GM23338 (cell line): ENCODE measurements at regions not wholly inside any gene's neighbourhood (a gene's known extent, or its start where the extent isn't known, plus 50 kb on each side); places are given as distances from the start of the nearest gene placed in this dataset.

Experiments
- ATAC-seq: fragments of 200-7000 bp; cut with Tn5 transposase; 3 replicates; pipeline ENCODE4 v1.9.1; 2020
- DNase-seq: peaks from one replicate; pipeline ENCODE4 v3.0.0-alpha.2; 2015; ENCODE audit warnings: low spot score
- H2AFZ ChIP-seq: fragments of 200-600 bp; sonication (generic); 2 replicates; pipeline ENCODE4 v1.8.0; 2016; ENCODE audit warnings: antibody characterized with exemption, mild to moderate bottlenecking, moderate library complexity
- H3F3A ChIP-seq: fragments of 200-600 bp; sonication (generic); replicated peaks from 2 replicates; pipeline ENCODE4 v1.8.0; 2017; ENCODE audit warnings: antibody characterized with exemption, mixed run types, low read depth
- H3K27ac ChIP-seq: fragments of 200-600 bp; sonication (generic); 2 replicates; pipeline ENCODE4 v1.6.1; 2016; ENCODE audit warnings: low read depth
- H3K27me3 ChIP-seq: fragments of 200-600 bp; sonication (generic); 2 replicates; pipeline ENCODE4 v1.8.0; 2016; ENCODE audit warnings: mild to moderate bottlenecking, mixed run types, moderate library complexity; ENCODE audit not compliant: insufficient read depth
- H3K36me3 ChIP-seq: fragments of 200-600 bp; sonication (generic); 2 replicates; pipeline ENCODE4 v1.8.0; 2016; ENCODE audit warnings: mild to moderate bottlenecking; ENCODE audit not compliant: insufficient read depth
- H3K4me1 ChIP-seq: fragments of 200-600 bp; sonication (generic); 2 replicates; pipeline ENCODE4 v1.8.0; 2016; ENCODE audit warnings: mild to moderate bottlenecking, moderate library complexity; ENCODE audit not compliant: insufficient read depth
- H3K4me2 ChIP-seq: fragments of 200-600 bp; sonication (generic); 2 replicates; pipeline ENCODE4 v1.7.1; 2017; ENCODE audit warnings: mixed run types
- H3K4me3 ChIP-seq: fragments of 200-600 bp; sonication (generic); 2 replicates; pipeline ENCODE4 v1.6.1; 2016; ENCODE audit warnings: mixed run types
- H3K79me2 ChIP-seq: fragments of 200-600 bp; sonication (generic); replicated peaks from 2 replicates; pipeline ENCODE4 v1.8.0; 2017; ENCODE audit warnings: mild to moderate bottlenecking; ENCODE audit not compliant: insufficient read depth
- H3K9me2 ChIP-seq: fragments of 200-600 bp; sonication (generic); 2 replicates; pipeline ENCODE4 v1.8.0; 2017; ENCODE audit not compliant: insufficient read depth
- H4K20me1 ChIP-seq: fragments of 200-600 bp; sonication (generic); replicated peaks from 2 replicates; pipeline ENCODE4 v1.8.0; 2017; ENCODE audit warnings: mild to moderate bottlenecking; ENCODE audit not compliant: insufficient read depth
- H3K27ac Mint-ChIP-seq: 2 replicates; pipeline ENCODE4 v1.8.0; 2020; ENCODE audit warnings: inconsistent platforms, mild to moderate bottlenecking, moderate library complexity, mixed read lengths
- H3K27me3 Mint-ChIP-seq: 3 replicates; pipeline ENCODE4 v1.8.0; 2022; ENCODE audit warnings: low read depth, mild to moderate bottlenecking, moderate library complexity, mixed read lengths, inconsistent platforms; ENCODE audit not compliant: insufficient read depth, poor library complexity
- H3K36me3 Mint-ChIP-seq: 3 replicates; pipeline ENCODE4 v1.8.0; 2021; ENCODE audit warnings: low read depth, mild to moderate bottlenecking, inconsistent platforms, moderate library complexity, mixed read lengths
- H3K4me1 Mint-ChIP-seq: 3 replicates; pipeline ENCODE4 v1.8.0; 2020; ENCODE audit warnings: mild to moderate bottlenecking, inconsistent platforms, mixed read lengths
- H3K4me3 Mint-ChIP-seq: 3 replicates; pipeline ENCODE4 v1.8.0; 2021; ENCODE audit warnings: moderate library complexity, mild to moderate bottlenecking, inconsistent platforms, mixed read lengths
- H3K9me3 Mint-ChIP-seq: 3 replicates; pipeline ENCODE4 v1.8.0; 2020; ENCODE audit warnings: moderate library complexity, mild to moderate bottlenecking, inconsistent platforms, mixed read lengths
- CREB1 ChIP-seq: fragments of 250-450 bp; sonication (Bioruptor Pico); IDR thresholded peaks from 2 replicates; pipeline ENCODE4 v1.5.0; 2020; ENCODE audit warnings: low read depth, mild to moderate bottlenecking, moderate library complexity
- EZH2 ChIP-seq: fragments of 200-600 bp; sonication (generic); IDR thresholded peaks from one replicate; pipeline ENCODE4 v1.8.0; 2017; ENCODE audit warnings: antibody characterized with exemption, mild to moderate bottlenecking, low read depth; ENCODE audit not compliant: unreplicated experiment
- EZH2phosphoT487 ChIP-seq: fragments of 200-600 bp; sonication (generic); IDR thresholded peaks from one replicate; pipeline ENCODE4 v1.8.1; 2018; ENCODE audit warnings: antibody characterized with exemption; ENCODE audit not compliant: unreplicated experiment
- JUNB ChIP-seq: IDR thresholded peaks from one replicate; pipeline ENCODE4 v1.6.1; 2016; ENCODE audit warnings: antibody characterized with exemption; ENCODE audit not compliant: unreplicated experiment
- NANOG ChIP-seq: IDR thresholded peaks from 2 replicates; pipeline ENCODE4 v1.6.1; 2016; ENCODE audit warnings: antibody characterized with exemption, borderline replicate concordance
- POLR2AphosphoS5 ChIP-seq: IDR thresholded peaks from 2 replicates; pipeline ENCODE4 v1.6.1; 2016; ENCODE audit warnings: antibody characterized with exemption, low read depth
- STAT1 ChIP-seq: IDR thresholded peaks from one replicate; pipeline ENCODE4 v1.6.1; 2016; ENCODE audit warnings: antibody characterized with exemption; ENCODE audit not compliant: unreplicated experiment
- ZNF114 ChIP-seq: fragments of 250-450 bp; sonication (Bioruptor Pico); IDR thresholded peaks from 2 replicates; pipeline ENCODE4 v1.5.0; 2020; ENCODE audit warnings: mild to moderate bottlenecking, moderate library complexity
- ZNF331 ChIP-seq: fragments of 250-450 bp; sonication (Bioruptor Pico); IDR thresholded peaks from 2 replicates; pipeline ENCODE4 v1.5.0; 2020; ENCODE audit warnings: low read depth, mild to moderate bottlenecking, moderate library complexity
- TF ChIP-seq, protein P1 (sequence below): fragments of 250-450 bp; sonication (Bioruptor Pico); IDR thresholded peaks from 2 replicates; pipeline ENCODE4 v1.5.0; 2020; ENCODE audit warnings: mild to moderate bottlenecking, moderate library complexity

DNA sequence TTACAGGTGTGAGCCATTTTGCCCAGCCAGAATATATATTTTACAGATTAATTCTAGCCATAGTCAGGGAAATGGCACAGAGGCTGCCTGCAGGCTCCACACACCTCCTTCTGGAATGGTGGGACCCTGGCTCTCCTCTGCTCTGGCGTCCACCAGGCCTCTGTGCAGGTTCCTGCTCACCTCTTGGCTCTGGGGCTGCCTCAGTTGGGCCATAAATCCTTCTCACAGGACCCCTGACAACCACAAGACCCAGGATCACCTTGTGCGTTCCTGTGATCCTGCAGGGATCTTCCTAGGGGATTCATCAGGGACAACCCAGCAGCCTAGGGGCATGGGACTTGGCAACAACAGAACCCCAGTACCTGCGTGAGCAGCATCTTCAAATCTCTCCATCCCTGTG is 93.0 kb upstream of the FSTL4 start:
- ATAC-seq (no peak), DNase-seq (no peak)
- no peak for TF ChIP-seq ZNF331 (CRISPR knock-in tag)
- no peak for TF ChIP-seq POLR2AphosphoS5
- TF ChIP-seq, protein P1, sequence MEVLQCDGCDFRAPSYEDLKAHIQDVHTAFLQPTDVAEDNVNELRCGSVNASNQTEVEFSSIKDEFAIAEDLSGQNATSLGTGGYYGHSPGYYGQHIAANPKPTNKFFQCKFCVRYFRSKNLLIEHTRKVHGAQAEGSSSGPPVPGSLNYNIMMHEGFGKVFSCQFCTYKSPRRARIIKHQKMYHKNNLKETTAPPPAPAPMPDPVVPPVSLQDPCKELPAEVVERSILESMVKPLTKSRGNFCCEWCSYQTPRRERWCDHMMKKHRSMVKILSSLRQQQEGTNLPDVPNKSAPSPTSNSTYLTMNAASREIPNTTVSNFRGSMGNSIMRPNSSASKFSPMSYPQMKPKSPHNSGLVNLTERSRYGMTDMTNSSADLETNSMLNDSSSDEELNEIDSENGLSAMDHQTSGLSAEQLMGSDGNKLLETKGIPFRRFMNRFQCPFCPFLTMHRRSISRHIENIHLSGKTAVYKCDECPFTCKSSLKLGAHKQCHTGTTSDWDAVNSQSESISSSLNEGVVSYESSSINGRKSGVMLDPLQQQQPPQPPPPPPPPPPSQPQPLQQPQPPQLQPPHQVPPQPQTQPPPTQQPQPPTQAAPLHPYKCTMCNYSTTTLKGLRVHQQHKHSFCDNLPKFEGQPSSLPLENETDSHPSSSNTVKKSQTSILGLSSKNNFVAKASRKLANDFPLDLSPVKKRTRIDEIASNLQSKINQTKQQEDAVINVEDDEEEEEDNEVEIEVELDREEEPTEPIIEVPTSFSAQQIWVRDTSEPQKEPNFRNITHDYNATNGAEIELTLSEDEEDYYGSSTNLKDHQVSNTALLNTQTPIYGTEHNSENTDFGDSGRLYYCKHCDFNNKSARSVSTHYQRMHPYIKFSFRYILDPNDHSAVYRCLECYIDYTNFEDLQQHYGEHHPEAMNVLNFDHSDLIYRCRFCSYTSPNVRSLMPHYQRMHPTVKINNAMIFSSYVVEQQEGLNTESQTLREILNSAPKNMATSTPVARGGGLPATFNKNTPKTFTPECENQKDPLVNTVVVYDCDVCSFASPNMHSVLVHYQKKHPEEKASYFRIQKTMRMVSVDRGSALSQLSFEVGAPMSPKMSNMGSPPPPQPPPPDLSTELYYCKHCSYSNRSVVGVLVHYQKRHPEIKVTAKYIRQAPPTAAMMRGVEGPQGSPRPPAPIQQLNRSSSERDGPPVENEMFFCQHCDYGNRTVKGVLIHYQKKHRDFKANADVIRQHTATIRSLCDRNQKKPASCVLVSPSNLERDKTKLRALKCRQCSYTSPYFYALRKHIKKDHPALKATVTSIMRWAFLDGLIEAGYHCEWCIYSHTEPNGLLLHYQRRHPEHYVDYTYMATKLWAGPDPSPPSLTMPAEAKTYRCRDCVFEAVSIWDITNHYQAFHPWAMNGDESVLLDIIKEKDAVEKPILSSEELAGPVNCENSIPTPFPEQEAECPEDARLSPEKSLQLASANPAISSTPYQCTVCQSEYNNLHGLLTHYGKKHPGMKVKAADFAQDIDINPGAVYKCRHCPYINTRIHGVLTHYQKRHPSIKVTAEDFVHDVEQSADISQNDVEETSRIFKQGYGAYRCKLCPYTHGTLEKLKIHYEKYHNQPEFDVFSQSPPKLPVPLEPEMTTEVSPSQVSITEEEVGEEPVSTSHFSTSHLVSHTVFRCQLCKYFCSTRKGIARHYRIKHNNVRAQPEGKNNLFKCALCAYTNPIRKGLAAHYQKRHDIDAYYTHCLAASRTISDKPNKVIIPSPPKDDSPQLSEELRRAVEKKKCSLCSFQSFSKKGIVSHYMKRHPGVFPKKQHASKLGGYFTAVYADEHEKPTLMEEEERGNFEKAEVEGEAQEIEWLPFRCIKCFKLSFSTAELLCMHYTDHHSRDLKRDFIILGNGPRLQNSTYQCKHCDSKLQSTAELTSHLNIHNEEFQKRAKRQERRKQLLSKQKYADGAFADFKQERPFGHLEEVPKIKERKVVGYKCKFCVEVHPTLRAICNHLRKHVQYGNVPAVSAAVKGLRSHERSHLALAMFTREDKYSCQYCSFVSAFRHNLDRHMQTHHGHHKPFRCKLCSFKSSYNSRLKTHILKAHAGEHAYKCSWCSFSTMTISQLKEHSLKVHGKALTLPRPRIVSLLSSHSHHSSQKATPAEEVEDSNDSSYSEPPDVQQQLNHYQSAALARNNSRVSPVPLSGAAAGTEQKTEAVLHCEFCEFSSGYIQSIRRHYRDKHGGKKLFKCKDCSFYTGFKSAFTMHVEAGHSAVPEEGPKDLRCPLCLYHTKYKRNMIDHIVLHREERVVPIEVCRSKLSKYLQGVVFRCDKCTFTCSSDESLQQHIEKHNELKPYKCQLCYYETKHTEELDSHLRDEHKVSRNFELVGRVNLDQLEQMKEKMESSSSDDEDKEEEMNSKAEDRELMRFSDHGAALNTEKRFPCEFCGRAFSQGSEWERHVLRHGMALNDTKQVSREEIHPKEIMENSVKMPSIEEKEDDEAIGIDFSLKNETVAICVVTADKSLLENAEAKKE (CRISPR knock-in tag) = no peak
- TF ChIP-seq NANOG = no peak
- TF ChIP-seq CREB1 (CRISPR knock-in tag) = no peak
- TF ChIP-seq EZH2phosphoT487 = no peak
- no peak for TF ChIP-seq JUNB
- TF ChIP-seq STAT1 = no peak
- no peak for TF ChIP-seq EZH2
- TF ChIP-seq ZNF114 = no peak
- Mint-ChIP-seq H3K9me3 (no peaks in the 10 kb centered on the region), H3K36me3 (no peaks in the 10 kb centered on the region), H3K4me1 (no peaks in the 10 kb centered on the region), H3K27ac (peak overlapping the region; percentile 62; the same call in 1 of the 2 replicates), H3K27me3 (no peaks in the 10 kb centered on the region), H3K4me3 (no peak overlapping the region)
- no peak overlapping the region for H3K4me2 ChIP-seq
- no peak overlapping the region for H3K27ac ChIP-seq
- H3K79me2 ChIP-seq = no peaks in the 10 kb centered on the region
- no peaks in the 10 kb centered on the region for H4K20me1 ChIP-seq
- H2AFZ ChIP-seq = no peak overlapping the region
- no peaks in the 10 kb centered on the region for H3K27me3 ChIP-seq
- H3K4me3 ChIP-seq = no peak overlapping the region
- no peaks in the 10 kb centered on the region for H3K4me1 ChIP-seq
- H3F3A ChIP-seq = no peaks in the 10 kb centered on the region
- no peaks in the 10 kb centered on the region for H3K36me3 ChIP-seq
- no peaks in the 10 kb centered on the region for H3K9me2 ChIP-seq
